Stimulated activated effector memory CD8-positive, alpha-beta T cell treated with anti-CD3 and anti-CD28 coated beads, Interleukin-12 subunit alpha, Interleukin-12 subunit beta, amount 100 ng/mL, for 72 hours (primary cell): ENCODE measurements at regions not wholly inside any gene's neighbourhood (a gene's known extent, or its start where the extent isn't known, plus 50 kb on each side); places are given as distances from the start of the nearest gene placed in this dataset.

Experiments used
- ATAC-seq: fragments of 150-1000 bp; cut with Tn5 transposase; 2 replicates; pipeline ENCODE4 v1.10.0; 2021
- DNase-seq, 2 donors: peaks; one replicate each; pipeline ENCODE4 v3.0.0; 2021 to 2022; ENCODE audit warnings: low spot score in 2 of 2
- H3K27ac Mint-ChIP-seq: one replicate; pipeline ENCODE4 v1.8.0; 2022; ENCODE audit warnings: mild to moderate bottlenecking, mixed read lengths
- H3K36me3 Mint-ChIP-seq: one replicate; pipeline ENCODE4 v1.8.0; 2022; ENCODE audit warnings: mild to moderate bottlenecking, mixed read lengths
- H3K4me1 Mint-ChIP-seq: one replicate; pipeline ENCODE4 v1.8.0; 2022; ENCODE audit warnings: mixed read lengths
- H3K4me3 Mint-ChIP-seq: one replicate; pipeline ENCODE4 v1.8.0; 2022; ENCODE audit warnings: mild to moderate bottlenecking, mixed read lengths
- H3K9me3 Mint-ChIP-seq: one replicate; pipeline ENCODE4 v1.8.0; 2022; ENCODE audit warnings: mixed read lengths

DNA sequence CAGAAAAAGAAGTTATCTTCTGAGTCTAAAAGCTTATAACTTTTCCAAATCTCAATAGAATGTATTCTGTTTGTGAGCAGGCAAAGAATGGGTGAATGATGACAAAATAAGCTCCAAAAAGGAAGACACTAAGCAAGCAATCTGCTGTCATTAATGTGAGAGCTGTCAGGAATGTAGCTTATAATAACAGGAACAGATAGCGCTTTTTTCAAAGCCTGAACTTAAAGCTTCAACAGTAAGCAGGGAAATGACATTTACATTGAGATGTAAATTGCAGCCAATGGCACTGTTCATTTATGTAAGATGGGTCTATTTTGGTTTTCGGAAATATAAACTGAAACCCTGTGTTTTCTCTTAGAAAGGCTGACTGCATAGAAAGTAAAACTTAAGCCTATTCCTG lies 1005.9 kb downstream of the PDHA2 start:
- ATAC-seq (no peak), DNase-seq (no peak)
- no peak overlapping the region for H3K4me3 Mint-ChIP-seq
- H3K27ac Mint-ChIP-seq, result no peak overlapping the region
- H3K4me1 Mint-ChIP-seq, result no peaks in the 10 kb centered on the region
- no peaks in the 10 kb centered on the region for H3K36me3 Mint-ChIP-seq
- peaks cover 11% of the 10 kb centered on the region for H3K9me3 Mint-ChIP-seq

DNA sequence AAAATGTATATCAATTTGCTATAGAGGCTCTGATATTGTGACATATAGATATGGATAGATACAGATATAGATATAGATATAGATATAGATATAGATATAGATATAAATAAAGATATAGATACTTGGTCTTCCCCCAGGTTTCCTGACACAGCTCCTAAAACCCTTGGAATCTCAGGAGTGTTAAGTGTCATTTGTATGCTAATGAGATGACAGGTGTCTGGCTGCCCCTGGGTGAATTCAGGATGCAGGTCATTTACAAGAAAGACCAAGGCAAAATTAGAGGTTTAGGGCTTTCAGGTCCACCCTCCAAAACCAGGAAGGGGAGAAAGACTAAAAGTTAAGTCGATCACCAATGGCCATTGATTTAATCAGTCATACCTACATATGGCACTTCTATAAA lies 1034.8 kb downstream of the PDHA2 start:
- Mint-ChIP-seq H3K9me3 (peaks cover 10% of the 10 kb centered on the region), H3K4me3 (no peak overlapping the region), H3K36me3 (no peaks in the 10 kb centered on the region), H3K27ac (no peak overlapping the region), H3K4me1 (no peaks in the 10 kb centered on the region)
- ATAC-seq (no peak), DNase-seq (no peak)

GRCh38 chr4:96879527-96879926 lies 1039.6 kb downstream of the PDHA2 start:
- H3K4me3 Mint-ChIP-seq, result no peak overlapping the region
- no peak for DNase-seq
- no peaks in the 10 kb centered on the region for H3K36me3 Mint-ChIP-seq
- H3K4me1 Mint-ChIP-seq, result no peaks in the 10 kb centered on the region
- H3K27ac Mint-ChIP-seq, result no peak overlapping the region
- ATAC-seq, result no peak
- H3K9me3 Mint-ChIP-seq, result peaks cover 16% of the 10 kb centered on the region

DNA sequence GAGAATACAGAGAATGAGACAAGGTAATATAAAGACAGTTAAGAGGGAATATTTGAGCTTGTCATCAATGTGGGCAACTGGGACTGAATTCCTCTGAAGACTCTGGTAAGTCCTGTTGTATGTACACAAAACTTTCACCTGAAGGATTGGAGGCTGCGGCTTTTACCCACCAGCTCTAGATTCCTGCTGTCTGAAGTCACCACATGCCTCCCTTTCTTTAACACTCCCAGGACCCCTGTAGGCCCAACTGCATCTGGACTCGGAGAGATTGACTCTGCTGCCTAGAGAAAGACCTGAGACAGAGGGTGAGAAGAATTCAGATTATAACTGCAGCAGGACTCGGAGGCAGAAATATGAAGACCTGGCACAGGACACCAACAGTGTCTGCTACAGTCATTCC lies 1048.0 kb downstream of the PDHA2 start:
- no peak for ATAC-seq
- H3K4me3 Mint-ChIP-seq, result no peak overlapping the region
- H3K27ac Mint-ChIP-seq, result no peak overlapping the region
- no peaks in the 10 kb centered on the region for H3K36me3 Mint-ChIP-seq
- H3K9me3 Mint-ChIP-seq, result peaks cover 19% of the 10 kb centered on the region
- no peaks in the 10 kb centered on the region for H3K4me1 Mint-ChIP-seq
- DNase-seq, result no peak

- no peak for ATAC-seq
- Mint-ChIP-seq H3K27ac (no peak overlapping the region), H3K4me1 (no peaks in the 10 kb centered on the region), H3K9me3 (peaks cover 25% of the 10 kb centered on the region), H3K4me3 (no peak overlapping the region), H3K36me3 (no peaks in the 10 kb centered on the region)
- DNase-seq, result no peak
These were observed 1054.7 kb downstream of the PDHA2 start for GRCh38 chr4:96894621-96895020.

DNA sequence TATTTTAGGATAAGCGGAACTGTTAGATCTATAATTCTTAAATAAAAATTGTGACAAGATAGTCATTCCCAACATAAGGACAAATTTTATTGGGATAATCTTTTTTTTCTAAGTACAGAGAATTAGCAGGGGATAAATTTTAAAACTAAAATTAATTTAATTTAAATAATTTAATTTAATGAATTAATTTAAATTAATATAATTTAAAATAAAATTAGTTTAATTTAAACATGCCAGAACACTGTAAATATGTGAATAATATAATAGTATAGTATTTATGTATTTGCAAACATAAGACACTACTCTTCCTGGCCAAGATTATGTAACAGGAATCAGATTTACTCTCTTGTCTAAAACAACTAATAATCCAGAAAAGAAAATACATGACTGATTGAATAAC lies 1055.9 kb downstream of the PDHA2 start:
- Mint-ChIP-seq H3K36me3 (no peaks in the 10 kb centered on the region), H3K9me3 (peaks cover 20% of the 10 kb centered on the region), H3K4me1 (no peaks in the 10 kb centered on the region), H3K4me3 (no peak overlapping the region), H3K27ac (no peak overlapping the region)
- DNase-seq, result no peak
- no peak for ATAC-seq

DNA sequence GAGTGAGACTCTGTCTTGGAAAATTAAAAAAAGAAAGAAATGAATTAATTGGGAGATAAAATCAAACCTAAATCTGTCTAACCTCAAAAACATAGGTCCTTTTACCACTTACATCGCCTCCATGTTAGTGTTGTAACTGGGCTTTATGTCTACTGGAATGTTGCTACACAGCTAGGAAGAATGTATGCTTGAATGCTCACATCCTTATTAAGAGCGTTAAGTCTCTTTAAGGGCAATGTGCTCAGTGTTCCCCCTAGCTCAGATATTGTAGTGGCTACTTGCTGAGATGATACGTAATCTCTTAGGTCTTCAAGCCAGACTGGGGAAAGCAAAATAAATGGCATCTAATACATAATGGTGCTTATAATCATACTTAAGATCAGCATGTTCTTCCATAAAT lies 1072.8 kb downstream of the PDHA2 start:
- H3K4me1 Mint-ChIP-seq, result no peaks in the 10 kb centered on the region
- no peaks in the 10 kb centered on the region for H3K36me3 Mint-ChIP-seq
- no peak overlapping the region for H3K4me3 Mint-ChIP-seq
- no peak overlapping the region for H3K27ac Mint-ChIP-seq
- DNase-seq (no peak), ATAC-seq (no peak)
- peaks cover 12% of the 10 kb centered on the region for H3K9me3 Mint-ChIP-seq

DNA sequence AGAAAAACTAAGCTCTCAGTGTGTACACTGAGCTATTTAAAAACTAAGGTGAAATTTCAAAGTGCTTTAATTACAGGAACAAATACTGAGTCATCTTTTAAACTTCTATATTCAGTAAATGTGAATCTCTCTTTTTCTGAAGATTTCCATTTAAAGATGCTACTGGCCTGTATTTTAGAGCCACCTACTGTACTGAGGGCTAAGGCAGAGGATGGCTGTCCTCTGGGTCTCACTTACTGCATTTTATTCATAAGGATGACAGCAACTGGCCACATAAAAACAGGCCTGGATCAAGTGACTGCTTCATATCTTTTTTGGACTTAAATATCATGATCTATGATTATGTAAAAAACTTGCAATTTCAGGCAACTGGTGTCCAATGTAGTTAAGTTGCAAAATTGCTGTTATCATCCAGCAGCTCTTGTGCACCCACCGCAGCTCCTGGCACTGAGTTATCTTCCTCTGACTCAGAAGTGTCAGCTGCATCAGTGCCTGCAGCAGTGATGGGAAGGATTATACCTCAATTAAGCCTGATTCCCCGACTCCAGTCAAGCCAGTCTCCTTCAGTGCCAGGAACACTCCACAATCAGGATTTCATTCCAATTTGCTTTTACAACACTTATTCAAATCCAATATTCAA lies 1073.7 kb downstream of the PDHA2 start:
- ATAC-seq (no peak), DNase-seq (no peak)
- H3K36me3 Mint-ChIP-seq, result no peaks in the 10 kb centered on the region
- no peaks in the 10 kb centered on the region for H3K4me1 Mint-ChIP-seq
- H3K4me3 Mint-ChIP-seq, result no peak overlapping the region
- no peak overlapping the region for H3K27ac Mint-ChIP-seq
- peaks cover 11% of the 10 kb centered on the region for H3K9me3 Mint-ChIP-seq

GRCh38 chr4:96916711-96917110 lies 1076.8 kb downstream of the PDHA2 start:
- Mint-ChIP-seq H3K9me3 (peaks cover 24% of the 10 kb centered on the region), H3K4me3 (no peak overlapping the region), H3K4me1 (no peaks in the 10 kb centered on the region), H3K36me3 (no peaks in the 10 kb centered on the region), H3K27ac (no peak overlapping the region)
- ATAC-seq (no peak), DNase-seq (no peak)

DNA sequence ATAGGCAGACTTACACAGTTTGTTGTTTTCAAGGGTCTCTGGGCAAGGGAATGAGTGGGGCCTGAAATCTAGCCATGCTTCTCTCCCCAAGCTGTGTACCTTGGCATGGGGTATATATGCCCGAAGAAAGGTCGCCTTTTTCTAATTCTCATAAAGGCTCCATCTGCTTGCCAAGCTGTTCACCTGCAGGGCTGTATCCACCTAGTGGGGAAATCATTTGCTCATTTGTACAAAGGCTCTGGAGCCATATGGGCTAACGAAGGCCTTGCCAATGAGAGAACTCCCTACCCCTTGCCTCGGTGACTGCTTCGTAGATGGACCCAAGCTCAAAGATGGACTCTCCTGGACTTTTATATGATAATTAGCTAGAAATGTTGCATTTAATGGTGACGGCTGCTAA lies 1097.0 kb downstream of the PDHA2 start:
- Mint-ChIP-seq H3K4me3 (no peak overlapping the region), H3K4me1 (no peaks in the 10 kb centered on the region), H3K9me3 (peaks cover 24% of the 10 kb centered on the region), H3K27ac (no peak overlapping the region), H3K36me3 (no peaks in the 10 kb centered on the region)
- no peak for DNase-seq
- ATAC-seq, result no peak

DNA sequence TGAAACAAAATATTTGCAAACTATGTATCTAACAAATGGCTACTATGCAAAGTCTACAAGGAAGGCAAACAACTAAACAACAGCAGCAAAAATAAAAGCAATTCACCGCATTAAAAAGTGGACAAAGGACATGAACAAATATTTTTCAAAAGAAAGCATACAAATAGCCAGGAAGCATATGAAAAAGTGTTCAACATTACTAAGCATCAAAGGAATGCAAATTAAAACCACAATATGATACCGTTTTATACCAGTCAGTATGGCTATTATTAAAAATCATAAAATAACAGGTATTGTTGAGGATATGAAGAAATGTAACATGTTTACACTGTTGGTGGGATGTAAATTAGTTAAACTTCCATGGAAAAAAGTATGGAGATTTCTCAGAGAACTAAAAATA lies 1106.7 kb downstream of the PDHA2 start:
- H3K4me3 Mint-ChIP-seq, result no peak overlapping the region
- no peak for DNase-seq
- peaks cover 7% of the 10 kb centered on the region for H3K9me3 Mint-ChIP-seq
- ATAC-seq, result no peak
- no peaks in the 10 kb centered on the region for H3K4me1 Mint-ChIP-seq
- no peak overlapping the region for H3K27ac Mint-ChIP-seq
- H3K36me3 Mint-ChIP-seq, result no peaks in the 10 kb centered on the region

- peaks cover 11% of the 10 kb centered on the region for H3K9me3 Mint-ChIP-seq
- no peaks in the 10 kb centered on the region for H3K4me1 Mint-ChIP-seq
- no peak overlapping the region for H3K4me3 Mint-ChIP-seq
- DNase-seq (no peak), ATAC-seq (no peak)
- H3K36me3 Mint-ChIP-seq, result no peaks in the 10 kb centered on the region
- H3K27ac Mint-ChIP-seq, result no peak overlapping the region
These were observed 1112.7 kb downstream of the PDHA2 start for GRCh38 chr4:96952610-96953009.

DNA sequence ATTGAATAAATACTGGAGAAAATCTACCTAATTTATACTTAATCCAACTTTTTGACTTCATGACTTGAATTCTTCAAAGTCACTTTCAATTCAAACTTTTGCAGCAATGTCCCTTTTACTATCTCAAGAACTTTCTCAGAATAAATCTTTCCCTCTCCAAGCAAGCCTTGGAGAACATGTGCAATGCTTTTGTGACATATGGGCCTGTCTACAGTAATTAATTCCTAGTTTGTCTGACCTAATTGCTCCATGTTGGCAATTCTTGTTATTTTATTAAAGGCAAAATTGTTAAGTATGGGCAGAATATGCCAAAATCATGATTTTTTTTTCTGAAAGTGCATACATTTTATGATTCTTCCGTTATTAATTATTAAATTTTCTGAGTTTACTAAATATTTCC lies 1115.3 kb downstream of the PDHA2 start:
- Mint-ChIP-seq H3K4me3 (no peak overlapping the region), H3K9me3 (peaks cover 13% of the 10 kb centered on the region), H3K27ac (no peak overlapping the region), H3K4me1 (no peaks in the 10 kb centered on the region), H3K36me3 (no peaks in the 10 kb centered on the region)
- no peak for ATAC-seq
- DNase-seq, result no peak

DNA sequence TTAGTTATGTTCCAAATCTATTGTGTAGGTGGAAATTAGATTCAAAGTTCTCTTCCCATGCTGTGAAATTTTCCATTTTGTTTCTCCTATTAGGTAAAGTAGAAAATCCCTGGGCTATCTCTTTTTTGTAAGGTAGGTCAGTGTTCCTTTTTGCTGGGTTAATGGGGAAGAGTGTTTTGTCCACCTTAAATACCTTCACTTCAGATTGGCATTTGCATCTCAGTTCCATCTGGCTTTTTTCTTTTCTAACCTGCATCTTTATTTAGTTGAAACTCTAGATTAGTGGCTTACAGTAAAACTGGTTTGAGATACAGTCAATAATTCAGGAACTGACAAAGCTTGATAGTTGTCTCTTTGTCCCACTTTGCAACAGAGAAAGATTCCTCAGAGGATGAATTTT lies 1115.8 kb downstream of the PDHA2 start:
- Mint-ChIP-seq H3K4me3 (no peak overlapping the region), H3K36me3 (no peaks in the 10 kb centered on the region), H3K9me3 (peaks cover 13% of the 10 kb centered on the region), H3K4me1 (no peaks in the 10 kb centered on the region), H3K27ac (no peak overlapping the region)
- DNase-seq (no peak), ATAC-seq (no peak)

- no peaks in the 10 kb centered on the region for H3K36me3 Mint-ChIP-seq
- ATAC-seq (no peak), DNase-seq (no peak)
- no peak overlapping the region for H3K27ac Mint-ChIP-seq
- peaks cover 5% of the 10 kb centered on the region for H3K9me3 Mint-ChIP-seq
- H3K4me1 Mint-ChIP-seq, result no peaks in the 10 kb centered on the region
- H3K4me3 Mint-ChIP-seq, result no peak overlapping the region
These were observed 1129.6 kb downstream of the PDHA2 start for GRCh38 chr4:96969455-96969854.

GRCh38 chr4:96972920-96973319 lies 1133.0 kb downstream of the PDHA2 start:
- ATAC-seq (no peak), DNase-seq (no peak)
- Mint-ChIP-seq H3K27ac (no peak overlapping the region), H3K4me3 (no peak overlapping the region), H3K9me3 (peaks cover 7% of the 10 kb centered on the region), H3K4me1 (no peaks in the 10 kb centered on the region), H3K36me3 (no peaks in the 10 kb centered on the region)

DNA sequence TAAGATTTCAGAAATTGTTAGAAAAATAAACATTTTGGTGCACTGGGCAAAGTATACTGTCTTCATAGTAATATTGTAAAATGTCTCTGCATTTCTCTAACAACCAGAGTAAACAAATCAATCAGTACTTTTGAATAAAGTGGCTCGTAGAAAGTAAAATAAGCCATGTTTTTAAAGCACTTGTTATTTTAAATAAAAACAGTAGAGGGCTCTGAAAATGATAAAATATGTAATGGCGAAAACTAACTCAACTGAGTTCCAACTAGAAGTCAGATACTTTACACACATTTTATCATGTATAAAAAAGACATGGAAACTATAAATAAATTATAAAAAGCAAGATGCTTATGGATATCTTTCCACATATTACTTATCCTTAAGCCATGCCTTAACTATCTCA lies 1134.4 kb downstream of the PDHA2 start:
- H3K4me1 Mint-ChIP-seq, result no peaks in the 10 kb centered on the region
- DNase-seq (no peak), ATAC-seq (no peak)
- H3K27ac Mint-ChIP-seq, result no peak overlapping the region
- no peaks in the 10 kb centered on the region for H3K36me3 Mint-ChIP-seq
- no peak overlapping the region for H3K4me3 Mint-ChIP-seq
- H3K9me3 Mint-ChIP-seq, result peaks cover 7% of the 10 kb centered on the region
